CD14-positive monocyte (primary cell): ENCODE measurements at regions not wholly inside any gene's neighbourhood (a gene's known extent, or its start where the extent isn't known, plus 50 kb on each side); places are given as distances from the start of the nearest gene placed in this dataset.

Source experiments
- DNase-seq, 3 donors: peaks; one replicate each; pipeline ENCODE4 v3.0.0-alpha.2; 2011 to 2022
- H2AFZ ChIP-seq: 2 replicates; pipeline ENCODE4 v1.6.0; 2012; ENCODE audit warnings: mild to moderate bottlenecking, low read depth, low read length, inconsistent platforms; ENCODE audit not compliant: insufficient read depth, poor library complexity, severe bottlenecking
- H3K27ac ChIP-seq, 2 donors: 1 replicate in 1 of 2; 2 replicates in 1 of 2; pipeline ENCODE4 v1.5.1; 2012 to 2013; ENCODE audit warnings: low read length in 2 of 2, control low read depth in 1 of 2, inconsistent platforms in 1 of 2, low read depth in 1 of 2, mild to moderate bottlenecking in 1 of 2
- H3K27me3 ChIP-seq, 2 donors: one replicate each; pipeline versions ENCODE4 v1.6.0 to v1.6.1; 2011 to 2013; ENCODE audit warnings: low read length in 2 of 2; ENCODE audit not compliant: control insufficient read depth in 2 of 2, insufficient read depth in 2 of 2
- H3K36me3 ChIP-seq, 2 donors: replicated peaks in 1 of 2; 1 replicate in 1 of 2; 2 replicates in 1 of 2; pipeline versions ENCODE4 v1.5.1 to v1.6.1; 2012 to 2013; ENCODE audit warnings: low read length in 2 of 2, control low read depth in 1 of 2, inconsistent platforms in 1 of 2, mild to moderate bottlenecking in 1 of 2; ENCODE audit not compliant: insufficient read depth in 2 of 2, control insufficient read depth in 1 of 2
- H3K4me1 ChIP-seq, 2 donors: 1 replicate in 1 of 2; 2 replicates in 1 of 2; pipeline versions ENCODE4 v1.5.1 to v1.6.1; 2012 to 2013; ENCODE audit warnings: low read length in 2 of 2, control low read depth in 1 of 2, inconsistent platforms in 1 of 2, mild to moderate bottlenecking in 1 of 2, moderate library complexity in 1 of 2; ENCODE audit not compliant: insufficient read depth in 2 of 2, control insufficient read depth in 1 of 2
- H3K4me2 ChIP-seq: replicated peaks from 2 replicates; pipeline ENCODE3; 2012; ENCODE audit warnings: low read length, moderate library complexity, mild to moderate bottlenecking; ENCODE audit not compliant: poor library complexity, severe bottlenecking; ENCODE audit errors: extremely low read depth
- H3K4me3 ChIP-seq, 3 experiments: fragments of 200-600 bp in 1 of 3; sonication (generic) in 1 of 3; replicated peaks in 1 of 3; 1 replicate in 2 of 3; 2 replicates in 1 of 3; pipeline ENCODE4 v1.5.1; 2011 to 2013; ENCODE audit warnings: low read length in 3 of 3, mild to moderate bottlenecking in 3 of 3, control low read depth in 2 of 3, low read depth in 2 of 3, inconsistent platforms in 1 of 3, moderate library complexity in 1 of 3
- H3K79me2 ChIP-seq: 2 replicates; pipeline ENCODE4 v1.6.0; 2012; ENCODE audit warnings: mild to moderate bottlenecking, control low read depth, inconsistent platforms, low read length, moderate library complexity; ENCODE audit not compliant: insufficient read depth
- H3K9ac ChIP-seq: 2 replicates; pipeline ENCODE4 v1.6.0; 2017; ENCODE audit warnings: low read length, mild to moderate bottlenecking; ENCODE audit not compliant: insufficient read depth, poor library complexity, severe bottlenecking
- H3K9me3 ChIP-seq, 2 donors: replicated peaks in 1 of 2; 1 replicate in 1 of 2; 2 replicates in 1 of 2; pipeline versions ENCODE4 v1.5.1 to v1.6.1; 2012 to 2013; ENCODE audit warnings: low read length in 2 of 2, control low read depth in 1 of 2; ENCODE audit not compliant: control insufficient read depth in 1 of 2, insufficient read depth in 1 of 2
- H4K20me1 ChIP-seq: 2 replicates; pipeline ENCODE4 v1.6.0; 2012; ENCODE audit warnings: mild to moderate bottlenecking, low read length, control low read depth, moderate library complexity; ENCODE audit not compliant: insufficient read depth
- H3K27ac Mint-ChIP-seq, 7 donors: one replicate each; pipeline ENCODE4 v1.8.0; 2020; ENCODE audit warnings: mild to moderate bottlenecking in 7 of 7, mixed read lengths in 7 of 7, moderate library complexity in 6 of 7, inconsistent platforms in 2 of 7
- H3K27me3 Mint-ChIP-seq, 3 donors: one replicate each; pipeline ENCODE4 v1.8.0; 2021 to 2022; ENCODE audit warnings: low read depth in 3 of 3, mild to moderate bottlenecking in 3 of 3, mixed read lengths in 3 of 3, moderate library complexity in 3 of 3, inconsistent platforms in 1 of 3
- H3K36me3 Mint-ChIP-seq, 2 donors: one replicate each; pipeline ENCODE4 v1.8.0; 2020; ENCODE audit warnings: mixed read lengths in 2 of 2, inconsistent platforms in 1 of 2, mild to moderate bottlenecking in 1 of 2
- H3K4me1 Mint-ChIP-seq: one replicate; pipeline ENCODE4 v1.8.0; 2020; ENCODE audit warnings: mild to moderate bottlenecking, mixed read lengths
- H3K4me3 Mint-ChIP-seq, 2 donors: one replicate each; pipeline ENCODE4 v1.8.0; 2020; ENCODE audit warnings: mild to moderate bottlenecking in 2 of 2, mixed read lengths in 2 of 2, moderate library complexity in 1 of 2
- H3K9me3 Mint-ChIP-seq, 7 donors: one replicate each; pipeline ENCODE4 v1.8.0; 2020 to 2022; ENCODE audit warnings: mixed read lengths in 7 of 7, mild to moderate bottlenecking in 6 of 7, moderate library complexity in 6 of 7, inconsistent platforms in 2 of 7
- WGBS: methylation state at CpG from one replicate; pipeline ENCODE4 v1.1.5; 2013; ENCODE audit warnings: missing lambda C conversion rate; ENCODE audit not compliant: insufficient coverage; 5-methylcytosine and 5-hydroxymethylcytosine counted together
- intact Hi-C, 2 donors: fragments of 100-400 bp; cut with micrococcal nuclease; formaldehyde crosslinking; loops; one replicate each; pipeline versions ENCODE4 v1.15.0 to v1.15.1; 2023
- TF ChIP-seq, protein P1 (sequence below): fragments of 200-600 bp; IDR thresholded peaks from one replicate; pipeline ENCODE4 v1.8.0; 2022; ENCODE audit warnings: antibody characterized with exemption, mild to moderate bottlenecking

DNA sequence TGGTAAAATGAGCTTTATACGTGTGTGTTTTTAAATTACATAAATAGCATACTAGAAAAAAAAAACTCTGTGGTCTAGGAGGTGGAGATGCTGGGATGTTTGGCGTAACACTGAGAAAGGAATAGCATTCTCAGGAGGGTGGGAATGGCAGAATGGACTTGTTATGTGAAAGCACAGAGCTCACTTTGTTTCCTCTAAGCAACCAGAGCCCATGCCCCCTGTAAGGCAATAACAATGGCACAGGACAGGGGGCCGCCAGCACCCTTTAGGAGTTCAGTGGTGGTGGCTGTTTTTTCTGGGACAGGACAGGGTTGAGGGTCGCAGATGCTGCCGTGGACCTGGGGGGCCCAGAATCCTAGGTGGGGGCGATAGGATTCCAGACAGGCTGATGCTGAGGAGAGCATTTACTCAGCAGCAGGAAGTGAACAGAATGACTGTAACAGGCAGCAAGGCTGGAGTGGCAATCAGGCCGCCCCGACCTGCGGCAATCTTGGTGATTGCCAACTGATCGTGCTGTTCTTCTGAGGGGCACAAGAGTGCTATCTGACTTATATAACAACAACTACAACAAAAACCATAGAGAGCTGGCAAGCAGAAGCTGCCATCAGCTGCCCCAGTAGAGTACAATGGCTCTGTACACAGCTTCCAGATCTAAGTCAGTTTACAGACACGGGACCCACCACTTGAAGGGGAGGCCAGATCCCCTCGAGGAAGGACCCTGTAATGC is 160.4 kb downstream of the UACA start:
- Mint-ChIP-seq H3K36me3 (no peaks in the 10 kb centered on the region), H3K4me1 (peaks cover 2% of the 10 kb centered on the region), H3K27me3 (peaks cover 0 to 4% (median 2%) of the 10 kb centered on the region in 3 donors), H3K27ac (no peak overlapping the region), H3K9me3 (peaks cover 0 to 13% (median 8%) of the 10 kb centered on the region in 7 donors), H3K4me3 (no peak overlapping the region)
- Histone ChIP-seq H3K4me2 (no peak overlapping the region), H3K27me3 (no peaks in the 10 kb centered on the region), H3K27ac (no peak overlapping the region), H3K79me2 (no peaks in the 10 kb centered on the region), H4K20me1 (no peaks in the 10 kb centered on the region), H3K9me3 (peaks cover 0 to 6% of the 10 kb centered on the region in 2 donors), H3K4me3 (no peak overlapping the region), H3K4me1 (no peaks in the 10 kb centered on the region), H2AFZ (no peak overlapping the region), H3K36me3 (no peaks in the 10 kb centered on the region), H3K9ac (no peak overlapping the region)
- TF ChIP-seq, protein P1, sequence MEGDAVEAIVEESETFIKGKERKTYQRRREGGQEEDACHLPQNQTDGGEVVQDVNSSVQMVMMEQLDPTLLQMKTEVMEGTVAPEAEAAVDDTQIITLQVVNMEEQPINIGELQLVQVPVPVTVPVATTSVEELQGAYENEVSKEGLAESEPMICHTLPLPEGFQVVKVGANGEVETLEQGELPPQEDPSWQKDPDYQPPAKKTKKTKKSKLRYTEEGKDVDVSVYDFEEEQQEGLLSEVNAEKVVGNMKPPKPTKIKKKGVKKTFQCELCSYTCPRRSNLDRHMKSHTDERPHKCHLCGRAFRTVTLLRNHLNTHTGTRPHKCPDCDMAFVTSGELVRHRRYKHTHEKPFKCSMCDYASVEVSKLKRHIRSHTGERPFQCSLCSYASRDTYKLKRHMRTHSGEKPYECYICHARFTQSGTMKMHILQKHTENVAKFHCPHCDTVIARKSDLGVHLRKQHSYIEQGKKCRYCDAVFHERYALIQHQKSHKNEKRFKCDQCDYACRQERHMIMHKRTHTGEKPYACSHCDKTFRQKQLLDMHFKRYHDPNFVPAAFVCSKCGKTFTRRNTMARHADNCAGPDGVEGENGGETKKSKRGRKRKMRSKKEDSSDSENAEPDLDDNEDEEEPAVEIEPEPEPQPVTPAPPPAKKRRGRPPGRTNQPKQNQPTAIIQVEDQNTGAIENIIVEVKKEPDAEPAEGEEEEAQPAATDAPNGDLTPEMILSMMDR, result no peak
- 91% methylated on average over 5 of the region's 12 CpGs for WGBS
- intact Hi-C loops, result no loop called here
- no peak for DNase-seq

DNA sequence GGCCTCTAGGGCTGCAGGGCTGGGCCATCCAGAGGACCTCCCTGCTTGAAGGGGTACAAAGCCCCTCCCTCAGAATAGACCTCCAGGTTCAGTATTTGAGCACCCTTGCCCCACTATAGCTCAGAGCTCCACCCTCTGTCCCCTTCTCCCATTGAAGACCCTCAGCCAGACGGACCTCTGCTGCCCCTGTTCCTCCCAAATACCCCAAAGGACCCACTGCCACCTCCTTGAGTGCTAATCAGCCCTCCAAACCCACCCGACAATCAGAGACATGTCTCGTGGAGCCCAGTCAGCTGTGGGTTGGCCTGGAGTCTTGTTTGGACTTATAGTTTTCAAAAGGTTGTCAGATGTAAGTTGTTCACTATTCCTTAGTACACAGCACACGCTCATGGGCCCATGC is 161.1 kb downstream of the UACA start:
- no peaks in the 10 kb centered on the region for H3K36me3 Mint-ChIP-seq
- Histone ChIP-seq H3K79me2 (no peaks in the 10 kb centered on the region), H3K9me3 (peaks cover 0 to 6% of the 10 kb centered on the region in 2 donors), H4K20me1 (no peaks in the 10 kb centered on the region), H3K4me3 (no peak overlapping the region), H3K27me3 (no peaks in the 10 kb centered on the region), H3K9ac (no peak overlapping the region), H3K36me3 (no peaks in the 10 kb centered on the region), H3K4me2 (no peak overlapping the region), H2AFZ (no peak overlapping the region), H3K27ac (no peak overlapping the region), H3K4me1 (no peaks in the 10 kb centered on the region)
- H3K9me3 Mint-ChIP-seq, result peaks cover 0 to 13% (median 8%) of the 10 kb centered on the region in 7 donors
- TF ChIP-seq, protein P1, result no peak
- H3K27ac Mint-ChIP-seq, result no peak overlapping the region
- intact Hi-C loops, result no loop called here
- peaks cover 0 to 5% (median 2%) of the 10 kb centered on the region in 3 donors for H3K27me3 Mint-ChIP-seq
- no peak overlapping the region for H3K4me3 Mint-ChIP-seq
- no CpG with 5 or more reads among the region's 4 CpGs for whole genome bisulfite sequencing
- no peak for DNase-seq
- no peaks in the 10 kb centered on the region for H3K4me1 Mint-ChIP-seq
